WTC11 (cell line): ENCODE measurements at regions not wholly inside any gene's neighbourhood (a gene's known extent, or its start where the extent isn't known, plus 50 kb on each side); places are given as distances from the start of the nearest gene placed in this dataset.

Experiments
- ATF3 ChIP-seq: sonication (generic); formaldehyde crosslinking; conservative IDR thresholded peaks from 2 replicates; pipeline ENCODE4 v1.8.1; 2022; ENCODE audit warnings: mild to moderate bottlenecking, missing genetic modification reagents
- CTCF ChIP-seq: fragments of 200-600 bp; IDR thresholded peaks from 2 replicates; pipeline ENCODE4 v1.8.0; 2022; ENCODE audit warnings: antibody characterized with exemption
- MLX ChIP-seq: sonication (generic); formaldehyde crosslinking; IDR thresholded peaks from 2 replicates; pipeline ENCODE4 v1.8.1; 2023; ENCODE audit warnings: mild to moderate bottlenecking, missing genetic modification reagents, moderate library complexity

GRCh38 chr9:36770025-36770424, 197.3 kb downstream of the MELK start:
- TF ChIP-seq MLX (CRISPR knock-in tag) (no peak), ATF3 (no peak), CTCF (no peak)
